ENCODE measurements at regions not wholly inside any gene's neighbourhood (a gene's known extent, or its start where the extent isn't known, plus 50 kb on each side); places are given as distances from the start of the nearest gene placed in this dataset.

GRCh38 chr5:4079831-4080230, 484.2 kb downstream of the IRX1 start:
- TF ChIP-seq, protein P1, sequence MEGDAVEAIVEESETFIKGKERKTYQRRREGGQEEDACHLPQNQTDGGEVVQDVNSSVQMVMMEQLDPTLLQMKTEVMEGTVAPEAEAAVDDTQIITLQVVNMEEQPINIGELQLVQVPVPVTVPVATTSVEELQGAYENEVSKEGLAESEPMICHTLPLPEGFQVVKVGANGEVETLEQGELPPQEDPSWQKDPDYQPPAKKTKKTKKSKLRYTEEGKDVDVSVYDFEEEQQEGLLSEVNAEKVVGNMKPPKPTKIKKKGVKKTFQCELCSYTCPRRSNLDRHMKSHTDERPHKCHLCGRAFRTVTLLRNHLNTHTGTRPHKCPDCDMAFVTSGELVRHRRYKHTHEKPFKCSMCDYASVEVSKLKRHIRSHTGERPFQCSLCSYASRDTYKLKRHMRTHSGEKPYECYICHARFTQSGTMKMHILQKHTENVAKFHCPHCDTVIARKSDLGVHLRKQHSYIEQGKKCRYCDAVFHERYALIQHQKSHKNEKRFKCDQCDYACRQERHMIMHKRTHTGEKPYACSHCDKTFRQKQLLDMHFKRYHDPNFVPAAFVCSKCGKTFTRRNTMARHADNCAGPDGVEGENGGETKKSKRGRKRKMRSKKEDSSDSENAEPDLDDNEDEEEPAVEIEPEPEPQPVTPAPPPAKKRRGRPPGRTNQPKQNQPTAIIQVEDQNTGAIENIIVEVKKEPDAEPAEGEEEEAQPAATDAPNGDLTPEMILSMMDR (IDR thresholded peaks at IDR 0.05), result no peak
- TF ChIP-seq POLR2A (IDR thresholded peaks at IDR 0.05), result no peak

Data from prostate gland (tissue), 2 donors.